Cardiac muscle cell (in vitro differentiated cells and primary cell): ENCODE measurements at regions not wholly inside any gene's neighbourhood (a gene's known extent, or its start where the extent isn't known, plus 50 kb on each side); places are given as distances from the start of the nearest gene placed in this dataset.
"Not testable (repeated sequence)": the region's sequence is repeated elsewhere in the genome, so short reads cannot be mapped to it uniquely, and the experiment has no call there.

Experiments used
- DNase-seq, 2 donors: peaks; one replicate each; pipeline versions ENCODE4 v3.0.0 to v3.0.0-alpha.2; 2010 to 2017; ENCODE audit warnings: low read depth in 1 of 2, low spot score in 1 of 2
- H3K27ac ChIP-seq: fragments of 200-600 bp; sonication (generic); 2 replicates; pipeline ENCODE4 v1.5.1; 2016
- H3K27me3 ChIP-seq: fragments of 200-600 bp; sonication (generic); 2 replicates; pipeline ENCODE4 v1.6.0; 2016; ENCODE audit warnings: control low read depth
- H3K36me3 ChIP-seq: fragments of 200-600 bp; sonication (generic); 2 replicates; pipeline ENCODE4 v1.5.1; 2016; ENCODE audit warnings: control low read depth
- H3K4me1 ChIP-seq: fragments of 200-600 bp; sonication (generic); 2 replicates; pipeline ENCODE4 v1.8.1; 2017; ENCODE audit warnings: low read depth, mild to moderate bottlenecking, mixed run types
- H3K4me3 ChIP-seq: fragments of 200-600 bp; sonication (generic); 2 replicates; pipeline ENCODE4 v1.5.1; 2016; ENCODE audit warnings: mild to moderate bottlenecking
- H3K9me3 ChIP-seq: fragments of 200-600 bp; sonication (generic); 2 replicates; pipeline ENCODE4 v1.5.1; 2017; ENCODE audit warnings: low read depth, mild to moderate bottlenecking, control low read depth
- CTCF ChIP-seq: IDR thresholded peaks from 2 replicates; pipeline ENCODE4 v1.5.1; 2012; ENCODE audit warnings: low read depth, mild to moderate bottlenecking, low read length

- no peaks in the 10 kb centered on the region for H3K9me3 ChIP-seq
- no peaks in the 10 kb centered on the region for H3K27me3 ChIP-seq
- no peak for TF ChIP-seq CTCF
- no peak overlapping the region for H3K27ac ChIP-seq
- H3K4me1 ChIP-seq = no peaks in the 10 kb centered on the region
- no peak overlapping the region for H3K4me3 ChIP-seq
- no peaks in the 10 kb centered on the region for H3K36me3 ChIP-seq
- no peak for DNase-seq
Observed at GRCh38 chr4:75285837-75286236, 228.4 kb downstream of the RCHY1 start.

GRCh38 chr4:75284831-75285230 lies 229.4 kb downstream of the RCHY1 start:
- no peaks in the 10 kb centered on the region for H3K4me1 ChIP-seq
- no peak for TF ChIP-seq CTCF
- H3K27me3 ChIP-seq = no peaks in the 10 kb centered on the region
- no peak for DNase-seq
- H3K36me3 ChIP-seq = no peaks in the 10 kb centered on the region
- no peak overlapping the region for H3K4me3 ChIP-seq
- H3K9me3 ChIP-seq = no peaks in the 10 kb centered on the region
- no peak overlapping the region for H3K27ac ChIP-seq

- H3K4me1 ChIP-seq, DNase-seq, H3K9me3 ChIP-seq, H3K27ac ChIP-seq, H3K27me3 ChIP-seq, H3K36me3 ChIP-seq, H3K4me3 ChIP-seq: not testable (repeated sequence)
Observed at GRCh38 chr4:75280461-75280860, 233.7 kb downstream of the RCHY1 start.

GRCh38 chr4:75259306-75259705 lies 254.9 kb downstream of the RCHY1 start:
- Histone ChIP-seq H3K27ac (no peak overlapping the region), H3K9me3 (no peaks in the 10 kb centered on the region), H3K4me3 (no peak overlapping the region), H3K27me3 (no peaks in the 10 kb centered on the region), H3K36me3 (no peaks in the 10 kb centered on the region), H3K4me1 (no peaks in the 10 kb centered on the region)
- TF ChIP-seq CTCF = no peak
- DNase-seq = no peak

- no peak for TF ChIP-seq CTCF
- no peak overlapping the region for H3K27ac ChIP-seq
Observed at GRCh38 chr4:75255261-75255660, 258.9 kb downstream of the RCHY1 start.

GRCh38 chr4:75254745-75255144 lies 259.5 kb downstream of the RCHY1 start:
- Histone ChIP-seq H3K27me3 (no peaks in the 10 kb centered on the region), H3K27ac (no peak overlapping the region), H3K4me3 (no peak overlapping the region), H3K36me3 (no peaks in the 10 kb centered on the region), H3K9me3 (no peaks in the 10 kb centered on the region), H3K4me1 (no peaks in the 10 kb centered on the region)
- DNase-seq = peak in 1 of 2 donors; percentile 46
- TF ChIP-seq CTCF = no peak

More at GRCh38 chr4:75255261-75255660, 258.9 kb downstream of the RCHY1 start:
- DNase-seq = no peak
- Histone ChIP-seq H3K4me1 (no peaks in the 10 kb centered on the region), H3K4me3 (no peak overlapping the region), H3K9me3 (no peaks in the 10 kb centered on the region), H3K36me3 (no peaks in the 10 kb centered on the region), H3K27me3 (no peaks in the 10 kb centered on the region)

- peaks cover 14% of the 10 kb centered on the region for H3K4me1 ChIP-seq
- not testable (repeated sequence) for H3K27me3 ChIP-seq, H3K9me3 ChIP-seq
Observed at GRCh38 chr4:75253094-75253493, 261.1 kb downstream of the RCHY1 start.

More at GRCh38 chr4:75253094-75253493, 261.1 kb downstream of the RCHY1 start:
- not testable (repeated sequence) for H3K36me3 ChIP-seq, H3K4me3 ChIP-seq, DNase-seq, H3K27ac ChIP-seq
